GM23338 (cell line): ENCODE measurements at regions not wholly inside any gene's neighbourhood (a gene's known extent, or its start where the extent isn't known, plus 50 kb on each side); places are given as distances from the start of the nearest gene placed in this dataset.

Experiments used
- ATAC-seq: fragments of 200-7000 bp; cut with Tn5 transposase; 3 replicates; pipeline ENCODE4 v1.9.1; 2020
- DNase-seq: peaks from one replicate; pipeline ENCODE4 v3.0.0-alpha.2; 2015; ENCODE audit warnings: low spot score
- H2AFZ ChIP-seq: fragments of 200-600 bp; sonication (generic); 2 replicates; pipeline ENCODE4 v1.8.0; 2016; ENCODE audit warnings: antibody characterized with exemption, mild to moderate bottlenecking, moderate library complexity
- H3F3A ChIP-seq: fragments of 200-600 bp; sonication (generic); replicated peaks from 2 replicates; pipeline ENCODE4 v1.8.0; 2017; ENCODE audit warnings: antibody characterized with exemption, mixed run types, low read depth
- H3K27ac ChIP-seq: fragments of 200-600 bp; sonication (generic); 2 replicates; pipeline ENCODE4 v1.6.1; 2016; ENCODE audit warnings: low read depth
- H3K27me3 ChIP-seq: fragments of 200-600 bp; sonication (generic); 2 replicates; pipeline ENCODE4 v1.8.0; 2016; ENCODE audit warnings: mild to moderate bottlenecking, mixed run types, moderate library complexity; ENCODE audit not compliant: insufficient read depth
- H3K36me3 ChIP-seq: fragments of 200-600 bp; sonication (generic); 2 replicates; pipeline ENCODE4 v1.8.0; 2016; ENCODE audit warnings: mild to moderate bottlenecking; ENCODE audit not compliant: insufficient read depth
- H3K4me1 ChIP-seq: fragments of 200-600 bp; sonication (generic); 2 replicates; pipeline ENCODE4 v1.8.0; 2016; ENCODE audit warnings: mild to moderate bottlenecking, moderate library complexity; ENCODE audit not compliant: insufficient read depth
- H3K4me2 ChIP-seq: fragments of 200-600 bp; sonication (generic); 2 replicates; pipeline ENCODE4 v1.7.1; 2017; ENCODE audit warnings: mixed run types
- H3K4me3 ChIP-seq: fragments of 200-600 bp; sonication (generic); 2 replicates; pipeline ENCODE4 v1.6.1; 2016; ENCODE audit warnings: mixed run types
- H3K79me2 ChIP-seq: fragments of 200-600 bp; sonication (generic); replicated peaks from 2 replicates; pipeline ENCODE4 v1.8.0; 2017; ENCODE audit warnings: mild to moderate bottlenecking; ENCODE audit not compliant: insufficient read depth
- H3K9me2 ChIP-seq: fragments of 200-600 bp; sonication (generic); 2 replicates; pipeline ENCODE4 v1.8.0; 2017; ENCODE audit not compliant: insufficient read depth
- H4K20me1 ChIP-seq: fragments of 200-600 bp; sonication (generic); replicated peaks from 2 replicates; pipeline ENCODE4 v1.8.0; 2017; ENCODE audit warnings: mild to moderate bottlenecking; ENCODE audit not compliant: insufficient read depth
- H3K27ac Mint-ChIP-seq: 2 replicates; pipeline ENCODE4 v1.8.0; 2020; ENCODE audit warnings: inconsistent platforms, mild to moderate bottlenecking, moderate library complexity, mixed read lengths
- H3K27me3 Mint-ChIP-seq: 3 replicates; pipeline ENCODE4 v1.8.0; 2022; ENCODE audit warnings: low read depth, mild to moderate bottlenecking, moderate library complexity, mixed read lengths, inconsistent platforms; ENCODE audit not compliant: insufficient read depth, poor library complexity
- H3K36me3 Mint-ChIP-seq: 3 replicates; pipeline ENCODE4 v1.8.0; 2021; ENCODE audit warnings: low read depth, mild to moderate bottlenecking, inconsistent platforms, moderate library complexity, mixed read lengths
- H3K4me1 Mint-ChIP-seq: 3 replicates; pipeline ENCODE4 v1.8.0; 2020; ENCODE audit warnings: mild to moderate bottlenecking, inconsistent platforms, mixed read lengths
- H3K4me3 Mint-ChIP-seq: 3 replicates; pipeline ENCODE4 v1.8.0; 2021; ENCODE audit warnings: moderate library complexity, mild to moderate bottlenecking, inconsistent platforms, mixed read lengths
- H3K9me3 Mint-ChIP-seq: 3 replicates; pipeline ENCODE4 v1.8.0; 2020; ENCODE audit warnings: moderate library complexity, mild to moderate bottlenecking, inconsistent platforms, mixed read lengths
- CREB1 ChIP-seq: fragments of 250-450 bp; sonication (Bioruptor Pico); IDR thresholded peaks from 2 replicates; pipeline ENCODE4 v1.5.0; 2020; ENCODE audit warnings: low read depth, mild to moderate bottlenecking, moderate library complexity
- CTCF ChIP-seq, 2 experiments: fragments of 200-600 bp in 1 of 2; sonication (generic) in 1 of 2; conservative IDR thresholded peaks; 2 replicates each; pipeline versions ENCODE4 v1.5.1 to v1.6.1; 2016 to 2017; ENCODE audit warnings: antibody characterized with exemption in 2 of 2, low read depth in 2 of 2, mild to moderate bottlenecking in 2 of 2, moderate library complexity in 1 of 2
- ETS1 ChIP-seq: IDR thresholded peaks from 2 replicates; pipeline ENCODE4 v1.6.1; 2016; ENCODE audit warnings: antibody characterized with exemption
- EZH2 ChIP-seq: fragments of 200-600 bp; sonication (generic); IDR thresholded peaks from one replicate; pipeline ENCODE4 v1.8.0; 2017; ENCODE audit warnings: antibody characterized with exemption, mild to moderate bottlenecking, low read depth; ENCODE audit not compliant: unreplicated experiment
- EZH2phosphoT487 ChIP-seq: fragments of 200-600 bp; sonication (generic); IDR thresholded peaks from one replicate; pipeline ENCODE4 v1.8.1; 2018; ENCODE audit warnings: antibody characterized with exemption; ENCODE audit not compliant: unreplicated experiment
- JUNB ChIP-seq: IDR thresholded peaks from one replicate; pipeline ENCODE4 v1.6.1; 2016; ENCODE audit warnings: antibody characterized with exemption; ENCODE audit not compliant: unreplicated experiment
- NANOG ChIP-seq: IDR thresholded peaks from 2 replicates; pipeline ENCODE4 v1.6.1; 2016; ENCODE audit warnings: antibody characterized with exemption, borderline replicate concordance
- POLR2AphosphoS5 ChIP-seq: IDR thresholded peaks from 2 replicates; pipeline ENCODE4 v1.6.1; 2016; ENCODE audit warnings: antibody characterized with exemption, low read depth
- REST ChIP-seq: IDR thresholded peaks from one replicate; pipeline ENCODE4 v1.6.1; 2018; ENCODE audit warnings: antibody characterized with exemption; ENCODE audit not compliant: unreplicated experiment
- STAT1 ChIP-seq: IDR thresholded peaks from one replicate; pipeline ENCODE4 v1.6.1; 2016; ENCODE audit warnings: antibody characterized with exemption; ENCODE audit not compliant: unreplicated experiment
- ZNF114 ChIP-seq: fragments of 250-450 bp; sonication (Bioruptor Pico); IDR thresholded peaks from 2 replicates; pipeline ENCODE4 v1.5.0; 2020; ENCODE audit warnings: mild to moderate bottlenecking, moderate library complexity
- ZNF331 ChIP-seq: fragments of 250-450 bp; sonication (Bioruptor Pico); IDR thresholded peaks from 2 replicates; pipeline ENCODE4 v1.5.0; 2020; ENCODE audit warnings: low read depth, mild to moderate bottlenecking, moderate library complexity
- ZNF462 ChIP-seq: fragments of 250-450 bp; sonication (Bioruptor Pico); IDR thresholded peaks from 2 replicates; pipeline ENCODE4 v1.5.0; 2020; ENCODE audit warnings: mild to moderate bottlenecking, moderate library complexity

GRCh38 chr10:10392511-10392910, 625.2 kb upstream of the CELF2 start:
- Histone ChIP-seq H3K36me3 (no peaks in the 10 kb centered on the region), H3K4me1 (no peaks in the 10 kb centered on the region), H4K20me1 (no peaks in the 10 kb centered on the region), H3K9me2 (peaks cover 23% of the 10 kb centered on the region; the same call in 1 of the 2 replicates), H3K4me2 (no peak overlapping the region), H2AFZ (no peak overlapping the region), H3K79me2 (no peaks in the 10 kb centered on the region), H3F3A (no peaks in the 10 kb centered on the region), H3K27ac (no peak overlapping the region), H3K27me3 (no peaks in the 10 kb centered on the region), H3K4me3 (no peak overlapping the region)
- H3K4me1 Mint-ChIP-seq: no peaks in the 10 kb centered on the region
- no peaks in the 10 kb centered on the region for H3K27me3 Mint-ChIP-seq
- TF ChIP-seq ZNF331 (CRISPR knock-in tag): no peak
- TF ChIP-seq CTCF (conservative IDR thresholded peaks at IDR 0.05; ENCODE audit: low read depth in 2 of 2): no peak
- no peak for TF ChIP-seq ETS1
- TF ChIP-seq POLR2AphosphoS5: no peak
- TF ChIP-seq ZNF462 (CRISPR knock-in tag): no peak
- TF ChIP-seq STAT1: no peak
- TF ChIP-seq REST: no peak
- no peak for TF ChIP-seq ZNF114
- TF ChIP-seq JUNB: no peak
- no peak for TF ChIP-seq EZH2phosphoT487
- no peak for TF ChIP-seq NANOG
- no peak for TF ChIP-seq CREB1
- no peak for TF ChIP-seq EZH2
- no peak overlapping the region for H3K27ac Mint-ChIP-seq
- H3K36me3 Mint-ChIP-seq: no peaks in the 10 kb centered on the region
- no peak for DNase-seq
- peaks cover 6% of the 10 kb centered on the region for H3K9me3 Mint-ChIP-seq
- no peak for ATAC-seq
- no peak overlapping the region for H3K4me3 Mint-ChIP-seq
